Uterus (tissue), 2 donors: ENCODE measurements at regions not wholly inside any gene's neighbourhood (a gene's known extent, or its start where the extent isn't known, plus 50 kb on each side); places are given as distances from the start of the nearest gene placed in this dataset.
"Not testable (repeated sequence)": the region's sequence is repeated elsewhere in the genome, so short reads cannot be mapped to it uniquely, and the experiment has no call there.

Source experiments
- CTCF ChIP-seq, 4 experiments: fragments of 200-600 bp in 2 of 4; fragments of 450-650 bp in 2 of 4; sonication (generic) in 2 of 4; IDR thresholded peaks; one replicate each; pipeline ENCODE4 v1.5.1; 2016 to 2019; ENCODE audit warnings: antibody characterized with exemption in 4 of 4, mild to moderate bottlenecking in 2 of 4, moderate library complexity in 1 of 4
- POLR2A ChIP-seq, 2 donors: fragments of 450-650 bp; IDR thresholded peaks; one replicate each; pipeline ENCODE4 v1.6.1; 2016; ENCODE audit warnings: antibody characterized with exemption in 2 of 2, mild to moderate bottlenecking in 1 of 2, moderate library complexity in 1 of 2

GRCh38 chr7:35978816-35979640, 174.0 kb upstream of the EEPD1 start:
- not testable (repeated sequence) for TF ChIP-seq POLR2A, CTCF (IDR thresholded peaks at IDR 0.05)
